ENCODE measurements at regions not wholly inside any gene's neighbourhood (a gene's known extent, or its start where the extent isn't known, plus 50 kb on each side); places are given as distances from the start of the nearest gene placed in this dataset.

- no peaks in the 10 kb centered on the region for H3K4me1 ChIP-seq (ENCODE audit: control insufficient read depth, insufficient read depth, low read length)
- no peak overlapping the region for H3K9ac ChIP-seq (ENCODE audit: extremely low read depth, low read length, poor library complexity, severe bottlenecking)
- no peak overlapping the region for H3K27ac Mint-ChIP-seq
- TF ChIP-seq CTCF (conservative IDR thresholded peaks at IDR 0.05), result no peak
- no peaks in the 10 kb centered on the region for H3K36me3 ChIP-seq (ENCODE audit: control insufficient read depth, insufficient read depth, low read length)
- peaks cover 11% of the 10 kb centered on the region for H3K9me3 ChIP-seq (ENCODE audit: control insufficient read depth, low read length)
- no peaks in the 10 kb centered on the region for H3K27me3 ChIP-seq (ENCODE audit: control insufficient read depth, insufficient read depth, low read length, poor library complexity, severe bottlenecking)
- no peak overlapping the region for H3K4me3 ChIP-seq (ENCODE audit: low read length)
- WGBS, 2 experiments (ENCODE audit: insufficient coverage in 1 of 2, insufficient read length in 1 of 2), result 91 to 100% methylated on average over 3 of the region's 3 CpGs
- no peak overlapping the region for H3K4me3 Mint-ChIP-seq
- H3K27me3 Mint-ChIP-seq (ENCODE audit: insufficient read depth), result no peaks in the 10 kb centered on the region
- no peak overlapping the region for H3K27ac ChIP-seq (ENCODE audit: low read depth, low read length)
- DNase-seq, result no peak
- H3K4me1 Mint-ChIP-seq, result peaks cover 6% of the 10 kb centered on the region
- H3K36me3 Mint-ChIP-seq (ENCODE audit: low read depth), result peaks cover 6% of the 10 kb centered on the region
- peaks cover 40% of the 10 kb centered on the region for H3K9me3 Mint-ChIP-seq
Measured at GRCh38 chr1:81613803-81614202, 186.9 kb upstream of the ADGRL2 start.

GRCh38 chr1:81607924-81608323 is 192.8 kb upstream of the ADGRL2 start:
- Mint-ChIP-seq H3K27me3 (ENCODE audit: insufficient read depth) (peaks cover 2% of the 10 kb centered on the region), H3K36me3 (ENCODE audit: low read depth) (peaks cover 3% of the 10 kb centered on the region)

GRCh38 chr1:81607086-81607485 is 193.6 kb upstream of the ADGRL2 start:
- DNase-seq, result no peak
- Mint-ChIP-seq H3K4me3 (no peak overlapping the region), H3K27me3 (ENCODE audit: insufficient read depth) (peaks cover 2% of the 10 kb centered on the region), H3K27ac (no peak overlapping the region), H3K4me1 (peaks cover 18% of the 10 kb centered on the region), H3K9me3 (peaks cover 10% of the 10 kb centered on the region), H3K36me3 (ENCODE audit: low read depth) (peaks cover 3% of the 10 kb centered on the region)
- 84% methylated on average over 3 of the region's 3 CpGs; no CpG with 5 or more reads in 1 of the 2 experiments for WGBS, 2 experiments (ENCODE audit: insufficient coverage in 1 of 2, insufficient read length in 1 of 2)
- no peak for TF ChIP-seq CTCF (conservative IDR thresholded peaks at IDR 0.05)
- no peaks in the 10 kb centered on the region for H3K36me3 ChIP-seq (ENCODE audit: control insufficient read depth, insufficient read depth, low read length)
- H3K4me3 ChIP-seq (ENCODE audit: low read length), result no peak overlapping the region
- peaks cover 4% of the 10 kb centered on the region for H3K27me3 ChIP-seq (ENCODE audit: control insufficient read depth, insufficient read depth, low read length, poor library complexity, severe bottlenecking)
- H3K9ac ChIP-seq (ENCODE audit: extremely low read depth, low read length, poor library complexity, severe bottlenecking), result no peak overlapping the region
- peaks cover 11% of the 10 kb centered on the region for H3K9me3 ChIP-seq (ENCODE audit: control insufficient read depth, low read length)
- no peak overlapping the region for H3K27ac ChIP-seq (ENCODE audit: low read depth, low read length)
- no peaks in the 10 kb centered on the region for H3K4me1 ChIP-seq (ENCODE audit: control insufficient read depth, insufficient read depth, low read length)

More at GRCh38 chr1:81607924-81608323, 192.8 kb upstream of the ADGRL2 start:
- no peak for TF ChIP-seq CTCF (conservative IDR thresholded peaks at IDR 0.05)
- H3K4me3 Mint-ChIP-seq, result no peak overlapping the region
- no peak overlapping the region for H3K27ac Mint-ChIP-seq
- Histone ChIP-seq H3K4me3 (ENCODE audit: low read length) (no peak overlapping the region), H3K4me1 (ENCODE audit: control insufficient read depth, insufficient read depth, low read length) (no peaks in the 10 kb centered on the region), H3K9ac (ENCODE audit: extremely low read depth, low read length, poor library complexity, severe bottlenecking) (no peak overlapping the region), H3K36me3 (ENCODE audit: control insufficient read depth, insufficient read depth, low read length) (no peaks in the 10 kb centered on the region), H3K27me3 (ENCODE audit: control insufficient read depth, insufficient read depth, low read length, poor library complexity, severe bottlenecking) (peaks cover 4% of the 10 kb centered on the region), H3K27ac (ENCODE audit: low read depth, low read length) (no peak overlapping the region), H3K9me3 (ENCODE audit: control insufficient read depth, low read length) (peaks cover 11% of the 10 kb centered on the region)
- 92% methylated on average over 3 of the region's 3 CpGs; no CpG with 5 or more reads in 1 of the 2 experiments for WGBS, 2 experiments (ENCODE audit: insufficient coverage in 1 of 2, insufficient read length in 1 of 2)
- DNase-seq, result no peak
- peaks cover 13% of the 10 kb centered on the region for H3K9me3 Mint-ChIP-seq
- peaks cover 18% of the 10 kb centered on the region for H3K4me1 Mint-ChIP-seq

Measured in endodermal cell (in vitro differentiated cells).